ENCODE measurements at regions not wholly inside any gene's neighbourhood (a gene's known extent, or its start where the extent isn't known, plus 50 kb on each side); places are given as distances from the start of the nearest gene placed in this dataset.
"Not testable (repeated sequence)": the region's sequence is repeated elsewhere in the genome, so short reads cannot be mapped to it uniquely, and the experiment has no call there.

DNA sequence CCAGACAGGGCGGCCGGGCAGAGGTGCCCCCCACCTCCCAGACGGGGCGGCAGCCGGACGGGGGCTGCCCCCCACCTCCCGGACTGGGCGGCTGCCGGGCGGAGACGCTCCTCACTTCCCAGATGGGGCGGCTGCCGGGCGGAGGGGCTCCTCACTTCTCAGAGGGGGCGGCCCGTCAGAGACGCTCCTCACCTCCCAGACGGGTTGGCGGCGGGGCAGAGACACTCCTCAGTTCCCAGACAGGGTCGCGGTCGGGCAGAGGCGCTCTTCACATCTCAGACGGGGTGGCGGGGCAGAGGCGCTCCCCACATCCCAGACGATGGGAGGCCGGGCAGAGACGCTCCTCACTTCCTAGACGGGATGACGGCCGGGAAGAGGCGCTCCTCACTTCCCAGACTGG is 68.5 kb upstream of the GPC4 start:
- DNase-seq: not testable (repeated sequence)

DNA sequence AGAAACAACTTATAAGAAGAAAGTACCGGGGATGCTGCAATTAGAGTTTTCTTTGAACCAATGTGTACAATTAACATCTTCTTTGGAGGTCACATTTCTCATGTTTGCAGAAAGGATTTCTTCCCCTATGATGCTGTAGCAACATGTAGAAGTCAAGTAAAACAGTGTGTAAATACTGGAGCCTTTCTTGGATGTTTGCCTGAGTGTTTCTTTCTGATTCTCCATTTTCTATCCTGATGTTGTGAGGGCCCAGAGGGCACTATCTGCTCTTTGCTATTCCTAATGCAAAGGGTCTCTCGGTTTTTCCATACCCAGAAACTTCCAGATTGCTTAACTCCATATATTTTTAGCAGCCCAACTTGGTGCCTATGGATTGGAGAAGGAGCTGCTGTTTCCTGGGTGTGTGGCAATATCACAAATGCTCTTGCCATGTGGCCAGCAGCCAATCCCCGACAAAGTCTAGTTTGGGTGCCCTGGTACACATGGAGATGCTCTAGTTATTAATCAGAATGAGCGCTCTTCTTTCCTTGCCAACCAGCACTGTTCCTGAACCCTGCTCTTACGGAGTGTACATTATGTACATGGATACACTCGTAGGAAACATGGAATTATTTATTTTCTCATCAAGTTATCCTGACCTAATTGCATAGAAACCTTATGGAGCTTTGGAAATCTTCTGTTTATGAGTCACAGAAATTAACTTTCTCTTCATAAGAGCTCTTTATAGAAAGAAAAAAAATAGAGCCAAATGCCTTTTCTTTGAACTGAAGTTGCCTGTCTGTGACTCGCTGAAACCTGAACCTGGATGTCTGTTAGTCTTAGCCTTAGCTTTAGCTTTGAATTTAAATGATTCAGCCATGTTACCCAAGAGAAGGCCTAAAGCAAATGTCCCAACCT is 67.0 kb upstream of the GPC4 start:
- DNase-seq: peak; percentile 71

DNA sequence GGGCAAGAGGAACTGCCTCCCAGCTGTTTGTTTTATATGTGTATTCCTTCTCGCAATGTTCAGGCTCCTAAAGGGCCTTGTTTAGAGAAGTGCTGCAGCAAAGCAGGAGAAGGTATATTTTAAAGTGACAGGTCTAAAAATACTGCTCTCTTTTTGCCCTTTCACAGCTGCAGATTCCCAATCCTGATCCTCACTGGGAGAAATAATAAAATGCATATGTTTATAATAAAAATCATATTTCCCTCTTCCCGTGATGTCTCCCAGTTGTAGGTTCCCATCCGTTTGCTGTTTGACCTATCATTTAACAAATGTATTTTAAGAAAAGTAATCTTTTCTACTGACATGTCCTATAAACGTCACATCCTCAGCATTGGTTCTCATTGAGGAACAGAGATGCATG is 62.7 kb upstream of the GPC4 start:
- DNase-seq: no peak

DNA sequence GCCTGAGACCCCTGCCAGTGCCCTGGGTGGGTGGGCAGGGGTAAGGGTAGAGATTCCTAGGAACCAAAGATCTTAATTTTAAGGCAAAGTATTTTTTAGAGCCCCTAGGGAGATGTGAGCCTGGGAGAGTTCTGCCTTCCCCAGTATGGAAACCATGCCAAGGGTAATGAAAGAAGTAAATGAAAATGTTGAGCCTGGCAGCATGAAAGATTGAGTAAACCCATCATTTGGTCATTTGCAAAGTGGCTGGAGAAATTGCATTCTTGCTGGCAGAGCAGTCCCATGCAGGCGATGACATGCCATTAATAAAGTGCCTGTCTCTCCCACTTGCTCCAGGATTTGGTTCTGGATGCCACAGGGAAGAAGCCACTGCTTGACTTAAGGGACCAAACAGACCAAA is 60.7 kb upstream of the GPC4 start:
- DNase-seq: no peak

DNA sequence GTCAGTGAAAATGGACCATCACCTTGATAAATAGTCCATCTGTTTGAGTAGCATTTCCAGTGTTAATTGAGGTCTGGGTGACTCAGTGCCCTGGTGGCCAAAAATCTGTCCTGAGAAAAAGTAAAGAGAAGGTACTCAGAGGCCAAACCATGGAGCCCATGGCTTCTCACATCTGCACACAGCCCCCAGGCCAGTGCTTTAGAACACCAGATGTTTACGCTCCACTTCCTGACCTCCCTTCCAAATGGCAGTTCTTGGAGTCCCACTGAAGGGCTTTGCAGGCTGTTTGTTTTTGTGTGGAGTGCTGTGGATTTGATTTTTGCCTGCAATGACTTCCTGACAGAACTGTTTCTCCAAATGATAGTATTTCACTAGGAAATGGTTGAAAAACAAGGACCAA is 60.2 kb upstream of the GPC4 start:
- DNase-seq: no peak

DNA sequence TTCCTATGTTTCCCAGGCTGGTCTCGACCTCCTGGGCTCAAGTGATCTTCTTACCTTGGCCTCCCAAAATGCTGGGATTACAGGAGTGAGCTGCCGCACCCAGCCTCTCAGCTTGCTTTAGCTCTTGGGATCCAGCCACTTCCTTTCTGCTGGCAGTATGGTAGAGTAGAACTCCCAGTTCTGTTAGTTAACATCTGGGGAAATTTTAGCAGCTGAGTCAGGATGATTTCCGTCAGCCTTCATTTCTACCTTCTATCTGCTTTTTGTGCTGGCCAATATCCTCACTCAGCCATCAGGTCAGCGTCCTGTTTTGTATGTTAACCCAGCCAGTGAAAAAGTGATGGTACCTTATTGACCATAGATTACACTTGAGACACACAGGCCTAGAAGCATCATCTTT is 59.3 kb upstream of the GPC4 start:
- no peak for DNase-seq

DNA sequence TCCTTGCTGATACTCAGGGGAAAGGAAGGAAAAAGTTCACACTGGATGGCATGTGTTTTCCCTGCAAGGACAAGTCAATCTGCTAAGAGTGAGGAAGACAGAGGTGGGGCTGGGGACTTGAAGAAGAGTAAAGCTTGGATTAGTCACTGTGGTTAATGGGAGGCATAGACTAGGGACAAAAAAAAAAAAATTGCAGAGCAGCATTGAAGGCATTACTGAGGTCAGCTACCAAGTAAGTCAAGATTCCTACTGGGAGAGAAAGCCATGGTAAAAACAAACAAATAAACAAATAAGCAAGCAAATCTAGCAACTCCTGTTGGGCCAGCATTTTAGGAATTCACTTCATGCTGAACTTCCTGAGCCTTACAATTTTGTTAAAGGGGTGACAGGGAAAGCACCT is 58.2 kb upstream of the GPC4 start:
- no peak for DNase-seq

DNA sequence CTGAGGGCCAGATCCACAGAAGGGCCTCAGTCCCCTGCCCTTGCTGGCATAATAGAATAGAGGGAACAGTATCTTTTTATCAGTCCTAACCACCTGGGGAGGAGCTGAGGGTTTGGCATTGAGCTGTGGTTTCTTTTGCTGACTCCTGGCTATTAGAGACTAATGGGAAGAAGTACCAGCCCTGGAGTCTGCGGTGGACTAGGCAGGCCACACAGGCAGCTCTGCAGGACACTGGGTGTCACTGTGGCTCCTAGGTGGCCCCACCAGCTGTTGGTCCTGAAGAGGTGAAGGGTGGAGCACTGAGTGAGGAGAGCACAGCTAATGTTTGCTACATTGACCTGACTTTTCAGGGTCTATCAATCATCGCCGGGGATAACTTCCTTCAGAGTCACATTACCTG is 52.8 kb upstream of the GPC4 start:
- no peak for DNase-seq

DNA sequence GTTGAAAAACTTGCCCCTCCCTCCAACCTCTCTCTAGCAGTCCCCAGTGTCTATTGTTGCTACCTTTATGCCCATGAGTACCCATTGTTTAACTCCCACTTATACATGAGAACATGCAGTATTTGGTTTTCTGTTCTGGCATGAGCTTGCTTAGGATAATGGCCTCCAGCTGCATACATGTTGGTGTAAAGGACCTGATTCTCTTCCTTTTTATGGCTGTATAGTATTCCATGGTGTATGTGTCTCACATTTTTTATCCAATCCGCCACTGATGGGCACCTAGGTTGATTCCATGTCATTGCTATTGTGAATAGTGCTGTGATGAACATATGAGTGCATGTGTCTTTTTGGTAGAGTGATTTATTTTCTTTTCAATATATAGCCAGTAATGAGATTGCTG is 50.0 kb upstream of the GPC4 start:
- no peak for DNase-seq

All from fibroblast of skin of abdomen (primary cell).